SK-N-MC (cell line): ENCODE measurements at regions not wholly inside any gene's neighbourhood (a gene's known extent, or its start where the extent isn't known, plus 50 kb on each side); places are given as distances from the start of the nearest gene placed in this dataset.

Source experiments
- DNase-seq: peaks from one replicate; pipeline ENCODE4 v3.0.0-alpha.2; 2011; ENCODE audit warnings: low read depth, low spot score
- H3K27ac ChIP-seq: fragments of 200-600 bp; sonication (generic); 2 replicates; pipeline ENCODE4 v1.5.1; 2016; ENCODE audit warnings: mixed run types
- H3K36me3 ChIP-seq: fragments of 200-600 bp; sonication (generic); 2 replicates; pipeline ENCODE4 v1.6.1; 2017; ENCODE audit warnings: antibody characterized with exemption, low read length, mixed read lengths; ENCODE audit not compliant: insufficient read depth
- H3K4me3 ChIP-seq: fragments of 200-600 bp; sonication (generic); 2 replicates; pipeline ENCODE4 v1.5.1; 2016
- H3K9ac ChIP-seq: fragments of 200-600 bp; sonication (generic); 2 replicates; pipeline ENCODE4 v1.8.0; 2017; ENCODE audit warnings: mixed run types, mixed read lengths; ENCODE audit not compliant: insufficient read length
- H3K9me3 ChIP-seq: fragments of 200-600 bp; sonication (generic); 2 replicates; pipeline ENCODE4 v1.6.1; 2017; ENCODE audit warnings: low read depth, mild to moderate bottlenecking, antibody characterized with exemption, low read length, moderate library complexity, mixed read lengths
- EZH2 ChIP-seq: fragments of 200-600 bp; sonication (generic); IDR thresholded peaks from one replicate; pipeline ENCODE4 v1.6.1; 2017; ENCODE audit warnings: antibody characterized with exemption
- FOXP2 ChIP-seq: optimal IDR thresholded peaks from 2 replicates; pipeline ENCODE3; 2011; ENCODE audit warnings: mild to moderate bottlenecking, moderate library complexity; ENCODE audit not compliant: insufficient read depth; ENCODE audit errors: extremely low read length, control extremely low read depth
- POLR2AphosphoS5 ChIP-seq: IDR thresholded peaks from 2 replicates; pipeline ENCODE4 v1.6.1; 2012; ENCODE audit warnings: mild to moderate bottlenecking, low read depth, low read length, borderline replicate concordance

DNA sequence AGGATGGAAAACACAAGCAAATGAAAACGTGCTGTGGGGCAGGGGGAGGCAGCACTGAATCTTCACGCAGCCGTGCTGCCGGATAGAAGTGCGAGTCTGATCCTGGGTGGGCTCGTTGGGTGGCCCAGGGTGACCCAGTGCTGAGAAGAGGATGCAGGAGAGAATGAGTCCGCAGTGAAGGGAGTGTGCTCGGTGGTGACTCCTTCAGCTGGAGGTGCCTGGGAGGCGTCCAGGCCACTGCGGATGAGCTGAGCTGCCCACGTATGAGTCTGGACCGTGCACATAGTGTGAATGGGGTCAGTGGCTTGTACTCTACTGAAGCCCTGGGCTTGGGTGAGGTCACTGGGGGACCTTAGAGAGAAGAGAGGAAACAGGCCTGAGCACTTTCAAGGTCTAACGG lies 190.0 kb upstream of the MGMT start:
- no peak overlapping the region for H3K27ac ChIP-seq
- TF ChIP-seq EZH2 (no peak), POLR2AphosphoS5 (no peak), FOXP2 (no peak)
- no peaks in the 10 kb centered on the region for H3K9me3 ChIP-seq
- H3K4me3 ChIP-seq, result no peak overlapping the region
- no peak for DNase-seq
- H3K36me3 ChIP-seq, result no peaks in the 10 kb centered on the region
- H3K9ac ChIP-seq, result no peak overlapping the region

- Histone ChIP-seq H3K4me3 (no peak overlapping the region), H3K9ac (no peak overlapping the region), H3K36me3 (no peaks in the 10 kb centered on the region), H3K9me3 (no peaks in the 10 kb centered on the region), H3K27ac (no peak overlapping the region)
- no peak for TF ChIP-seq EZH2
- no peak for TF ChIP-seq FOXP2
- no peak for TF ChIP-seq POLR2AphosphoS5
- no peak for DNase-seq
Measured at GRCh38 chr10:129277841-129278240, 189.2 kb upstream of the MGMT start.

DNA sequence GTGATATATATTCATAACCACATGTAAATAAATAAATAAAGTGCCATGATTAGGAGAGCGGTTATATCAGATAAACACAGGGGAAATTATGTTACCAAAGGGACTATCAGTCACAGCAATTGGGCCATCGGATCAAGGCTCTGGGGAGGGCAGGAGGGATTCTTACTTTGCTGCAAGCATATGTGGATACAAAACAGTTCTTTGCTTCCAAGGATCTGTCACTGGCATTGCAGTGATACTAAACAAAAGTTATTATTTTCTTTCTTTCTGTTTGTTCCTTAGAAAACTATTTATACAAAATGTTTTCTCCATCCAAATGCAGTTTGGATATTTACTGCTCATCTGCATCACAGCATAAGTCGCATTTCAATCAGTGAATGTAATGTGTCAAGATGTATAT lies 188.4 kb upstream of the MGMT start:
- Histone ChIP-seq H3K4me3 (no peak overlapping the region), H3K36me3 (no peaks in the 10 kb centered on the region), H3K27ac (no peak overlapping the region), H3K9me3 (no peaks in the 10 kb centered on the region), H3K9ac (no peak overlapping the region)
- TF ChIP-seq FOXP2 (no peak), EZH2 (no peak), POLR2AphosphoS5 (no peak)
- no peak for DNase-seq

DNA sequence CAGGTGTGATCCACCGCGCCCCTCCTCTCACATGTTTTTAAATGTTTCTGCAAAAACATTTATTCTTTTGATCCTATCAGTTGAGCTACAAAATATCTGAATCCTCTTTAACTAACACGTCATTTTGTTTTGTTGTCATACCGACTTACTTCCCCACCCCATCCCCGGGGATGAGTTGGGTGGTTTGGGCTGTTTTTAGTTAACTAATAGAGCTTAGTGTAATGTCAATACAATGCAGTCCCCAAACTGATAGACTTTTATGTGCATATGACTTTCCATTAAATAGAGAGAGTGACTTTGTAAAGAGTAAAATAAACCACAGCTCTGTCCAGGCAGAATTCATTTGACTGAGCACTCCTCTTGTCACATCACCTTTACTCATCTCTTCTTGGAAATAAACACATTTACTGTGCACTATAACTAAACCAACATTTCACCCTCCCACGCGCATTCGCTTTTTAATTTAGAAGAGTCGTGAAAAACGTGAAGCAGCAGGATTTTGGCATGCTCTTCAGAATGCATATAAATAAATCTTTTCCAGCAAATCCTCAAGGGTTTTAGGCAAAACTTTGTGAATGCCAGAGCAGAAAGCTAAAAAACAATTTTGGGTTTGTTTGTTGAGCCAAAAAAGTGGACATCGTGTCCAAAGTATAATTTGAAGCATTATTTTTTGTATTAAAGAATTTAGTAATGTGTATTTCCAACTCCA lies 187.4 kb upstream of the MGMT start:
- no peak for TF ChIP-seq POLR2AphosphoS5
- TF ChIP-seq FOXP2, result no peak
- no peak for DNase-seq
- no peaks in the 10 kb centered on the region for H3K9me3 ChIP-seq
- no peak overlapping the region for H3K27ac ChIP-seq
- H3K9ac ChIP-seq, result no peak overlapping the region
- H3K4me3 ChIP-seq, result no peak overlapping the region
- no peaks in the 10 kb centered on the region for H3K36me3 ChIP-seq

DNA sequence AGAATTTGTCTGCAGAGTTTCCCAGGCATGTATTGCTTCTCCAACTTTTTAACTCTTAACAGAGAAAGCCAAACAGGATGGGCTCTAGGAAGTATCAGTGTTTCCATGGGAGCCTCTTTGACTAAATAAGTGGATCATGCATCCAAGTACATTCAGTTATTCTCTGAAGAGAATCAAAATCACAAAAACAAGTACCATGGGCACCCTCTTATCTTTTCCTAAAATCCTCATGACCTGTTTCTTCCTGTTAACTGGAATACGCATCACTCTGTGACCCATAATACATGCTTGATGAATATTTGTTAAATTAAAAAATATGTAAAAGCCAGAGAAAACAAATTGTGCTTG lies 186.9 kb upstream of the MGMT start:
- no peak for DNase-seq
- H3K4me3 ChIP-seq, result no peak overlapping the region
- no peak overlapping the region for H3K27ac ChIP-seq
- H3K9me3 ChIP-seq, result no peaks in the 10 kb centered on the region
- H3K9ac ChIP-seq, result no peak overlapping the region
- H3K36me3 ChIP-seq, result no peaks in the 10 kb centered on the region
- TF ChIP-seq POLR2AphosphoS5, result no peak
- TF ChIP-seq FOXP2, result no peak
- no peak for TF ChIP-seq EZH2

DNA sequence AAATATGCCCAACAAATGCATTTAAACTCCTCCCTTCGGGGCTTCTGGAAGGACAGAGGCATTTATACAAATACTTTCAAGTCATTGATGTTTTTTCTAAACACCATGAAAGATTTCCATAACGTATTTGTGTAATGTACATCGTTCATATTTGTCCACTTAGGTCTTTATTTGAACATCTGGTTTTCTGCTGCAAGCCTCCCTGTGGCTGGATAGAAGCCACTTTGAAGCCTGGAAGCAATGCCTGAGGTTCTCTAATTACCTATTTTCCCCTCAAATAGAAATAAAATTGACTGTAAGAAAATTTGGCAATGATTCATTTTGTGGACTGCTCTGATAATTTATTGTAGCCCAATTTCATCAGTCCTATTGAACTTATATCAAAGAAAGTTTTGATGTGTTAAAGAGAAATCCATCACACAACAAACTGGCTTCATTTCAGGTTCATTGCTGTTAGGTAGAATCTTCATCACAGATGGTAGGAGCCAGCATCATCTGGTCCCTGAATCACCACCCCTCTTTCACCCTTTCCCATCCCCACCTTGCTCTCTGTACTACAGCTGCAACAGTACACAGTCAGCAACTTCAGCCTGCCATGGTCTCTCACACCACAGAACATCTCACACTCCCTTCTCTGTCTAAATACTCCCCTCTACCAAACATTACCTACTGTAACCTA lies 186.0 kb upstream of the MGMT start:
- TF ChIP-seq FOXP2 (no peak), POLR2AphosphoS5 (no peak), EZH2 (no peak)
- no peaks in the 10 kb centered on the region for H3K9me3 ChIP-seq
- no peaks in the 10 kb centered on the region for H3K36me3 ChIP-seq
- no peak for DNase-seq
- no peak overlapping the region for H3K4me3 ChIP-seq
- no peak overlapping the region for H3K9ac ChIP-seq
- no peak overlapping the region for H3K27ac ChIP-seq

- no peak for DNase-seq
- Histone ChIP-seq H3K36me3 (no peaks in the 10 kb centered on the region), H3K4me3 (no peak overlapping the region), H3K9me3 (0 out of 2 replicates have a peak, but pooled peaks cover 4% of the 10 kb centered on the region), H3K9ac (no peak overlapping the region), H3K27ac (no peak overlapping the region)
- TF ChIP-seq POLR2AphosphoS5 (no peak), FOXP2 (no peak), EZH2 (no peak)
Measured at GRCh38 chr10:129285459-129285858, 181.6 kb upstream of the MGMT start.

GRCh38 chr10:129288999-129289584 lies 177.9 kb upstream of the MGMT start:
- H3K9ac ChIP-seq, result no peak overlapping the region
- no peak overlapping the region for H3K27ac ChIP-seq
- 0 out of 2 replicates have a peak, but pooled peaks cover 4% of the 10 kb centered on the region for H3K9me3 ChIP-seq
- no peak for TF ChIP-seq EZH2
- no peak for TF ChIP-seq POLR2AphosphoS5
- TF ChIP-seq FOXP2, result no peak
- H3K4me3 ChIP-seq, result no peak overlapping the region
- no peaks in the 10 kb centered on the region for H3K36me3 ChIP-seq
- no peak for DNase-seq
